ENCODE measurements at regions not wholly inside any gene's neighbourhood (a gene's known extent, or its start where the extent isn't known, plus 50 kb on each side); places are given as distances from the start of the nearest gene placed in this dataset.

DNA sequence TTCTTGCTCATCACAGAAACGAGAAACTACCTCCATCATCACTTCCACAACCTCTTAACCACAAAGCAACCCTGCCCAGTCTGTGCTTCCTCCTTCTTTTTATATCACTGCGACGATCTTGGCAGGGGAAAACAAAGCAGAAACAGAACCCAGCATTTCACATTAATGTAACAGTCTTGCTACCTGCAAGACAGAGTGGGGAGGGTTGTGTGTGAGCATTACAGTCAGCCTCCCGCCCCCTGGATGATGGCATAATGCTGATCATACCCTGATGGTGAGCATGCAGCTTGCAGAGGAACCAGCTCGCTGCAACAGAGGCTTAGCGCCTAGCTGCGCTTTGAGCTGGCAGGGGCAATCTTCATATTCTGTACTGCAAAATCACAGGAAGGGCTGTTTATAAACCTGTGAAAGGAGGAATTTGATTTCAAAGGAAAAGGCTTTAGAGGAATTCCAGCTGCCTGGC is 376.1 kb downstream of the IRS1 start:
- peak; percentile 45 for DNase-seq

DNA sequence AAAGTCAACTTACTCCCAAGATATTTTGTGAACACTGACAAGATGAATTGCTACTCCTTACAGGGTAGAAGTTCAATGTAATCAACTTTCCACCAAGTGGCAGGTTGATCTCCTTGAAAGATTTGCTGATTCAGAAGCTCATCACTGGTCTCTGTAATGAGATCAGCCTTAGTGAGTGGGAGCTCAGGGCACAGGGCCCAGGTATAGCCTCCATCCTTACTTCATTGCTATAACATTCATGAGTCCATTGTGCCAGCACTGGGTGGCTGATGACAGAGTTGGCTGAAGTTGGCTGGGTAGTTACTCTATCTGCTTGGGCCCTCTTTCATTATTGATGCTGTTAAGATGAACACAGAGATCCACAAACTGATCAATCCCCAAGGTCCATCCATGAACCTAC is 379.0 kb downstream of the IRS1 start:
- no peak for DNase-seq

DNA sequence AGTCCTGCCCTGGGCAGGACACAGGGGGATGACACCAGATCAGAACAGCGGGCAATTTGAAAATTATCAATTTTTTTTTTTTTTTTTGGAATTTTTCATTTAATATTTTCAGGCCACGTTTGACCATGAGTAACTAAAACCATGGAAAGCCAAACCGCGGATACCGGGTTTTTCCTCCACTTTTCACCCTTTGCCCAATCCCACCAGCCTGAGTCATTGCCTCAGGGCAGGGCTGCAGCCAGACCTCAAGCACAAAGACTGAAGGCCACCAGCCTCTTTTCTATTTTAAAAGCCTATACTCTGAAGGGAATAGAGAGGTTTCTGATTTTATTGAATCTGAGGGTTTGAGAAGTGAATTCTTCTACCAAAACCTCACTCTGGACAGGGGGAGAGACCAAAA is 381.1 kb downstream of the IRS1 start:
- no peak for DNase-seq

DNA sequence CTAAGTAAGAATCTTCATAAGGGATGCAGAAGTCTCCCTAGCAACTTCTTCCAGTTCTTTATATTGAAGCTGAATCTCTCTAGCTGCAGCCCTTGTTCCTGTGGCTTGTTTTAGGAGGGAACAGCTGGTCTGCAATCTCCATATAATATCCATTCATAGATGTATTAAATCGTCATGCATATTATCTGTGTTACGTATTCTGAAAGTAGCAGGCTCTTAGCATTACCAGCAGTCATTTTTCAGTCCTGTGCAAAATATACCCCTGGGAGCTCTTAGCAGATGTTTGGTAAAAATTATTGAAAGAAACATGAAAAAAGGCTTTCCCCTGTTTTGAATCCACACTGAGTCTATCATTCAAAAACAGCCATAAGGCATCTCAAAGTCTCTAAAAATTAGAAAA is 385.3 kb downstream of the IRS1 start:
- DNase-seq, result no peak

DNA sequence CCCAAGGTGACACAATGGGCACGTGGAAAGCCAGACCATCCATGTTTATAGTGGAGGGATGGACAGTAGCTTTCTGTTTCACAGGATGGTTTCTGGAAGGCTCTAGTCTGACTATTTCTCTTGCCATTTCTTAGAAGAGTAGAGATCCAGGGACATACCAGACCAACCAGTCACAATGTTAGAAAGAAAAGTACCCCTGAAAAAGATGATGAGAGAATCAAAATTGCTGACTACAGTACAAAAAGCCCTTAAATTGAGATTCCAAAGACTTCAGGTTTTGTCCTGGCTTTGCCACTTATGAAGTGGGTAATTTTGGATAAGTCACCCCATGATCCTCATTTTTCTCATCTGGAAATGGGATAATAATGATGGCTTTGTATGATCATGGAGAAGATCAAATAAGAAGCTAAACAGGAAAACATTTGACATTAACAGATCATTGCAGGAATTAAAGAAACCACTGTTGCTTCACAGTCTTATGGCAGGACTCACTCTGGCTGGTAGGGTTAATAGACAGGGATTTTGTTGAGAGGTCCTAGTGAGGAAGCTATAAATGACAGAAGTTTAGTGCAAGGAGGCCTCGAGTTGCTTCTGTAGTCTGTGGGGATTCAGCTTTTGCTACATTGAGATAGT is 386.0 kb downstream of the IRS1 start:
- DNase-seq, result no peak

DNA sequence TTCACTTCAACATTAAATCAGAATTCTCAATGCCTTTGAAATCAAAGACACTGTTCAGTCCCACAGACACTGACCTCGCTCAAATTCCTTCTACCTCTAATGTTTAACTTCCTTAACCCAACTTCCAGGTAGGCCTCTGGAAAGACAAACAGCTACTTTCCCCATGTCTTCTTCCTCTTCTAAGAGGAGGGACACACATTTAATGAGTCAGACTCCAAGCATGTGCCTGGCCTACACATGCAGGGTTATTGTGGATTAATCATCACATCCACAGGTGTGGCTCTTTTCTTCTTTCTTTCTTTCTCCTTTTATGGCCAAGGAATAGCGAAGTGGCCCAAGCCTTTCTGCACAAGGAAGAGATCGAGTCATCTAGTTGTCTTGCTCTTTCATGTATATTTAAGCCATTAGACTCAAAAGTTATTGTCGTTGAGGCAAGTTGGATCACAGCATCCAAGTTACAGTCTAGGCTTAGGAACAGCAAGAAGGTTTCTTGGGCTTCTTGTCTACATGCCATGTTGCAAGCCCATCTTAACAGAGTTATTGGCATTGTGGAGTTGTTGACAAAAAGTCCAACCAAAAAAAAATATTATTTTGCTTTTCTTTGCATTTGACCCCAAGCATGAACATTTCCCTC is 387.8 kb downstream of the IRS1 start:
- DNase-seq, result no peak

DNA sequence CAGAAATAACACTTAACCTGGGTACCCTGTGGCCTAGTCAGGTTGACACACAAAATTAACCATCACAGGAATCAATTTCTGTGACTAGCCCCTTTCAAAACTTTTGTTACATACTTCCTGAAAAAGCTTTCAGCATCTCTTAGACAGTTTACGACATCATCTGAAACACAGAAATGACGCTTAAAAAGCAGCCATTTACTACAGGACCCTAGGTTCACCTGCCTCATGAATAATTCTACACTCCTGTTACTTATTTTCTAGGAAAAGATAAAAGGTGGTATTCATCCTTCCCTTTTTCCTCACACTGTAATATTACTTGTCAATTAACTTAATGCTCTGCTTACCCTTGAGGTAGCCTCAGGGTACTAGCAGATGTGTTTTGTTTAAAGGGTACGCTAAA is 388.4 kb downstream of the IRS1 start:
- DNase-seq, result no peak

DNA sequence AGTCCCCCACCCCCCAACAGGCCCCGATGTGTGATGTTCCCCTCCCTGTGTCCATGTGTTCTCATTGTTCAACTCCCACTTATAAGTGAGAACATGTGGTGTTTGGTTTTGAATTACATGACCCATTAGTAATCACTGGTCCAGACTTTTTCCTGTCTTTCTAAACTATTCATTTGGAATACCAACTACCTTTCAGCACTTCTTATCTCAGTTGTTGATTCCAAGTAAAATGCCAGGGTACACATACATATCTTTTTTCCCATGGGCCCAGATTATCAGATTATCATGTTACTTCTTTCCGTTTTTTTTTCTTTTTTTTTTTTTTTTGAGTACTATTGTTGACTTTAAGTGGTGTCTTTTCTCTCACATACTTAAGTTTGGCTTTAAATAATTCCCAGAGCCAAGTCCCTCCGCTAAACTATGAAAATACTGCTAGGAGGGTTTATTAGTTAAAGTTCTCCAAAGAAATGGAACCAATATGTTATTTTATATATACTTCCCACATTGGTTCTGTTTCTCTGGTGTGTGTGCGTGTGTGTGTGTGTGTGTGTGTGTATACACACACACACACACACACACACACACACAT is 389.3 kb downstream of the IRS1 start:
- no peak for DNase-seq

DNA sequence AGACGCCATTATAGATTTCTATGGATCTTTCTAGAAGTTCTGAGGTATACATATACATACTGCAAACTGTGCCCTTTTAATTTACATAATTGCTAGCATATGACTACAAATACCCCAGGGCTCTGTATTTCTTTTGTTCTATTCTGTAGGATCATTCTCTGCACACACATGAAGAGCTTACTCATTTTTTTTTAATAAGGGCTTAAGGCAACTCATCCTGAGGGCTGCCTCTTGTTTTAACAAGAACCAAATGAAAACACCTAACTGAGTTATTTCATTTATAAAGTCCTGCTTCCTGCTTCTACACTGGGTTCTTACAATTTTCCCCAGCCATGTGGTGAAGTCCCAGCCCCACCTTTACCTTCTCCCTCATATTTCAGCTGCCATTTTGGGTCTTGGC is 390.5 kb downstream of the IRS1 start:
- no peak for DNase-seq

DNA sequence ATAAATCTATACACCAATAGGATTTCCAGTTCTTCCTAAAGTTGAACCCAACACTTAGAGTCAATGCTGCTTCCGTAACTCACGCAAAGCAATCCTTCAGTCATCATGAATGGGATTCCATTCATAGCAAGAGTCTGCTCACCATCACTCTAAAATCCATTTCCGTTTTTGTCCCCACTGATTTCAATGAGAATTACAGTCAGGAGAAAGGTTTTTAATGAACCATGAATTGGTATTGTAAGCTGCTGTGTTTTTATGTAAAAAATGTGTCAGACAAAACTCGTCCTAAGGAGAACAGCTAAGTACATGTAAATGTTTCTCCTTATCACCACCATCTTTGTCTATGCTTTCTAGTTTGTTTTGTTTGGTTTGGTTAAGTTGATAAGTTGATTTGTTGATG is 391.5 kb downstream of the IRS1 start:
- DNase-seq, result no peak

DNA sequence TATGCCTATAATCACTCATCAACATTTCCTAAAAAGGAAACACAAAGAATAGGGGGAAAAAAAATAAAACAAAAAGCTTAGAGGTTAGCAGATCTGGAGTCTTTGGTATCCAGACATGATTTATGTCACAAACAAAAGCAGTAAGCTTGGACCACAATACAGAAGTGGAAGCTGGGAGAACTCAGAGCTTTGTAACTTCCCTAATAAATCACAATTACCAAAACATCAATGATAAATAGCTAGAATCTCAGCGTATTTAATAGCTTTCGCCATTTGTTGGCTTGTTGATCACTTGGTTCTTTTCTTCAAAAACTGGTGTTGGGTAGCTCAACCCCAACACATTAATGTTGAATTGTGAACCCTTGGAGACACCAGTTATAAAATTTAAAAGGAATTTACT is 392.5 kb downstream of the IRS1 start:
- DNase-seq, result no peak

DNA sequence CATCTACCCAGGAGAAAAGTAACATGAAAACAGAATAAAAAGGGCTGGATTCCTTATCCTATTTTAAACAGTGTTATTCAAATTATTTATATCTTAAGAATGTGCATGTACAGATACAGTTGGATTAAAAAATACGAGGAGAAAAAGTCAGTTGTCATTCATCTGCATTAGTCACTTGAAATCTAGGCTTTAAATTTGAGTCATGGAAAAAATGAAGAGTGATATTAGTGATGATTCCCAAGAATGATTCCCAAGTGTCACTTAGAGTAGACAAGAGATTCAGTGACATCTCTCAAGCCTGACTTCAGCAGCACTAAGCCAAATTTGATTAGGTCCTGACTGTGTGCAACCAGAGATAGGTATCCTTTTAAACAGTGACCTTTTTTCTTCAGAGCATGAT is 394.2 kb downstream of the IRS1 start:
- no peak for DNase-seq

DNA sequence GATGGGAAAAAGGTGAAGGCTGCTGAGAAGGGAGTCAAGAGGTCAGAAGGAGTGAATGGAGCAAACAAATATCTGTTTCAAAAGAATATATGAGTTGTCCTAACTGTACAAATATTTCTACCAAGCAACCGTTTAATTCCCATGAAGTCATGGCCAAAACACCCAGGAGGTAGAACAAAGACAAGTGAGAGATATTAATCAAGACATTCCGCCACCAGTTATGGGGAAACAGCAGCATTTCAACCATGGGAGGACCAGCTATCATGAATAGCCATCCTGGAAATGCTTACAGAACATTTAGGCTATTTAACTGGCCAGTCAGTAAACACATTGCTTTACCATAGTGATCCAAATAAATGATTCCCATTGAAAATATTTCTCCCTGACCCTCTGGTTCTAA is 396.3 kb downstream of the IRS1 start:
- DNase-seq, result no peak

DNA sequence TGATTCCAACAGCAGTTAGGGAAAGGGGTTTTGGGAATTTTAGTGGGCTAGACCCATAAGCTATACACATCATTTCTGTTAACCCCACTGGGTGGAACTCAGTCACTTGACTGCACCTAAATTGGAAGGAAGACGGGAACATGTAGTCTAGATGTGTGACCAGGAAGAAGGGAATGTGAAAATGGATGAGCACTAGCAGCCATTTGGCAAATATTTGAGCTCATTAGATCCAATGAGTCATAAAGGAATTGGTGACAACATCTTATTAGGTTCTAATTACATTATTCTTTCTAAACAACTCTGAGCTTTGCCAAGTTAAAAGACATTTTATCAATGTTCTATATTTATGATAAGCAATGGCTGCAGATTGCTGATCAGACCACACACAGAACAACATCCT is 400.6 kb downstream of the IRS1 start:
- no peak for DNase-seq

DNA sequence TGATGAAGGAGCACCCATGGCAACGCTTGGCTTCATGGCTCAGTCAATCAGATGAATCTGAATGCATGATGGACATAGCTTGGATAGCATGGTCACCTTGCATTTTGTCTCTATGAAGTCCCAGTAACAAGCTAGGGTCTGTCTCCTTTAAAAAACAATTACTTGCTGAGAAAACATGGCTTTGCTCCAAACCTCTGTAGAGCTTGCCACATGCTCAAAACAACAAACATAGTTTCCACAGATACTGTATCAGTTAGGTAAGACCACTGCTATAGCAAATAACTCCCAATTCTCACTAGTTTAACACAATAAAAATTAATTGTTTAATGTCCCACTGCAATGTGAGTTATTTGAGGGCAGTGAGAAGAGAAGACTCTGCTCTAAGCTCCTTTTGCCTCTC is 401.0 kb downstream of the IRS1 start:
- no peak for DNase-seq

DNA sequence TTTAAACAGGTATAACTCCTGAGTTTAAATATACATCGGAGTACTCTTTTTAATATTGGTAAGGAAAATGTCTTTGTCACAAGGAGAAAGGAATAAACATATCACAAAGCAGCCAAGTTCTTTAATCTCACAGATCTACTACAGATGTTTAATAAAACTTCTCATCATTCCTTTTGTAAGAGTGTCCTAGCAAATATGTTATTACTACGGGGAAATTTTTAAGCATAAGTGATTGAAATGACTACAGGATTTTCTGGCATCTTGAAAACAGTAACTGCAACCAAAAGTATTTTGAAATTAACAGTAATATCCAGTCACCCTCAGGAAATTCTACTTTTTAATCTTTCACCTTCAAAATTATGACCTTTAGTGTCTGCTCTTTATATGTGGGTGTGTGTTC is 403.1 kb downstream of the IRS1 start:
- no peak for DNase-seq

DNA sequence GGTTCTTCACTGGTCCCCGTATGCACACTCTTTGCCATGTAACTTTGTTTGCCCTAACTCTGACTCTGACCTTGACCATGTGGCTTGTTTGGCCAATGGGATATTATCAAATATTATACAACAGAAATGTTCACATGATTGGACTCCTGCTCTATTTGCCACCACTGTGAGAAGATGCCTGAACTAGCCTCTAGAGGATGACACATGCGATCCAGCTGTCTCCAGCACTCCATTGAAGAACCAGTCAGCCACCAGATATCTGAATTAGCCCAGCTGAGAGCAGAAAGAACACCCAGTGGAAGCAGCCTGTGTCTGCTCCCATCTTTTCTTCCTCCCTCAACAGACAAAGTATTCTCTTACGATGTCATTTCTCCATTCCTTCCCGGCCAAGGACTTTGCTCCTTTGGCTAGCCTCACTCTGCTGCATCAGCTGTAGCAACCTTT is 412.1 kb downstream of the IRS1 start:
- DNase-seq, result no peak

DNA sequence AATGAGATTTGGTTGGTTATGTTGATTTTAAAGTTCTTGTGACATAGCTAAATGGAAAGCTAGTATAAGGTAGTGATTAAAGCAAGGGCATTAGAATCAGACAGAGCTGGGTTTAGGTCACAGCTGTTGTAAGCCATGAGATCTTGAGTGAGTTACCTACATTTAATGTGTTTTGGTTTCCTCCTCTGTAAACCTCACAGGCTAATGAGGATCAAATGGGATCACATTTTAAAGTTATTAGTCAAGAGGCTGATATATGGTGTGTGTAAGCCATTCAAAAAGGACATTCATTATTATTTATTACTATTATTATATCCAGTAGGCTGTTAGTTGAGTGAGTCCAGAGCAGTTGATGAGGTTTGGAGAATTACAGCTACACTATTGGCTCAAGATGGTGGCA is 416.2 kb downstream of the IRS1 start:
- DNase-seq, result no peak

DNA sequence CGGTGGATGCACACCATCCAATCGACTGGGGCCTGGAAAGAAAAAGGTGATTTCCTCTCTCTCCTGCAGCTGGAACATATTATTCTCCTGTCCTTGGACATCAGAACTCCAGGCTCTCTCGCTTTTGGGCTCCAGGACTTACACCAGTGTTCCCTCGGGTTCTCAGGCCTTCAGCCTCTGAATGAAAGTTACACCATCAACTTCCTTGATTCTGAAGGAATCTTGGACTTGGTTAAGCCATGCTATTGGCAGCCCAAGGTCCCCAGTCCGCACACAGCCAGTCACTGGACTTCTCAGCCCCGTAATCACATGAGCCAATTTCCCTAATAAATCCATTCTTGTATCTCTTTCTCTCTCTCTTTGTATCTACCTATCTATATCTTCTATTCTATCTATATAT is 418.9 kb downstream of the IRS1 start:
- DNase-seq, result no peak

DNA sequence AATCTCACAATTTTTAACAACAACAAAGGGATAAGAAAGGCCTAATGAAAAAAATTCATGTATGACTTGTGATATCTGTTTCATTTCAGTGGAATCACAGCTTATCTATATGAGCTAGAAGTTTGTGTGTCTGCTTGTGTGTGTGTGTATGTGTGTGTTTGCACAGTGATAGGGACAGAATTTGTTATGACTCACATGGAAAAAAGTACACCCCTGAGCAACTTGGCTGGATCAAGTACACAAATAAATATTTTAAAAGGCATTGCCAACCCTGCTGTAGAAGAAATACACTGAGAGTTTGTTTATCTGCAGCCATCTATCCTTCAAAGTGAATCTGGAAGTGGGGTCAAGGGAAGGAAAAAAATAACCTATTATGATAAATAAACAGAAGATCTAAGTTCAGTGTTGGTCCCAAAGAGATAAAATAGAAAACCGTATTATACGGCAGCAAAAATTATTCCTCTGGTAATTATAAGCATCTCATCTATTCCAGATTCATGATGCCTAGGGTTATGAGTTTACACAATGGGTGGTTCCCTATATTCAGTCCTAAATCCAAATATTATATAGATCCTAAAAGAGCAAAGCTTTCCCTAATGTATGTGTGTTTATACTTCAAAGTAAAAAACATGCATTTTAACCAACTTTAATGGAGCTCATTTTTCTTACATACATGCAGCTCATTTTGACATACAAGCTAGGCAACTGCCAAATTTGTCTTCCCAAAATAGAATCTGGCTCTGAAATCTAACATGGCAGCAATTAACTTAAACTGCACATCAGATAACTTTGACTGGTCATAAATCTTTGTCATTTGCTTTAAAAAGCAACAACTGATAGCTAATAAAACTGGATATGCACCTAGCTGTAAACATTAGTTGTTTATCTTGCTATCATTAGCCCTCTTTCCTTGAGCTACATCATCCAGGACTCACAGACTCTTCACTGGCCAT is 420.6 kb downstream of the IRS1 start:
- no peak for DNase-seq

DNA sequence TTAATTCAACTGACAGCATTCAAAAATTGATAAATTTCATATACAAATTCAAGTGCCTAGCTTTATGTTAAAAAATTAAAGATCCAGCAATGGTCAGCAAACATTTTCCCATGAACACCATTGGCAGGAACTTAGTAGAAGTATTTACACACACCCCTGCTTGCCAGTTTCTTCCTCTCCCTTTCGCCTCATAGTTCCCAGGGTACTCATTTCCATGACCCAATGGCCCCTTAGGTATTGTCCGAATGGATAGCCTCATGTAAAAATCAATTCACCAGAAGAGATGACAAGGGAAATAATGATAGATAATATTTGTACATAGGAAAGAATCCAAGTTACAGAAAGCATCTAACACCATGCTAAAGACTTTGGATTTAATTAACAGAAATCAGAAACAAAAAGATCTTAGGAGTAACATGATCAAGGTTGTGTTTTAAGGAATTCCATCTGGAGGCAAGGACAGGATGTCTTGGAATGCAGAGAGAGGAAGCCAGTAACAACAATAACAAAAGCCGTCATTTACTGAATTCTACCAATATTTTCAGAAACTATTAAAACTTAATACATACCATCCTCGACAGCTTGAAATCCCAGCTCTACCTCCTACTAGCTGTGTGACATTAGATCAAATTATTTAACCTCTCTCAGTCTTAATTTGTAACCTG is 423.0 kb downstream of the IRS1 start:
- DNase-seq, result no peak

DNA sequence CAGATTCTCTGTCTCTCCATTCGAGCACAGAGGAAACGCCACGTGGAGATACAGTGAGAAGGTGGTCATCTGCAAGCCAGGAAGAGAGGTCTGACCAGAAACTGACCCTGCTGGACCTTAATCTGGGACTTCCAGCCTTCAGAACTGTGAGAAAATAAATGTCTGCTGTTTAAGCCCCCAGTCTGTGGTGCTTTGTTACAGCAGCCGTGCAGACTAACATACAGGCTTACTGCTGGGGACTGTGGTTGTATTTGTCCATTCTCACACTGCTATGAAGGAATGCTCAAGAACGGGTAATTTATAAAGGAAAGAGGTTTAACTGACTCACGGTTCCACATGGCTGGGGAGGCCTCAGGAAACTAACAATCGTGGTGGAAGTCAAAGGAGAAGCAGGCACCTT is 432.7 kb downstream of the IRS1 start:
- DNase-seq, result no peak

DNA sequence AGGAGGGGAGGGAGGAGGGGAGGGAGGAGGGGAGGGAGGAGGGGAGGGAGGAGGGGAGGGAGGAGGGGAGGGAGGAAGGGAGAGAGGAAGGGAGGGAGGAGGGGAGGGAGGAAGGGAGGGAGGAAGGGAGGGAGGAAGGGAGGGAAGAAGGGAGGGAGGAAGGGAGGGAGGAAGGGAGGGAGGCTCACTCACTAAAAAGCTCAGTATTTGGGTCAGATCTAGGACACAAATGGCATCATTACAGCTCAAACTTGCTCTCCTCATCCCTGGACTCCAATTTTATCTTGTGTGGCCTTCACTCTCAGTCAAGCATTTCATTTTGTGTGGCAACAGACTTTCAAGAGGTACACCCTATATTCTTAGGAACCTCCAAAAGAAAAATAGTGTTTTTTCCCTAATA is 435.4 kb downstream of the IRS1 start:
- no peak for DNase-seq

Data from CD4-positive, alpha-beta T cell treated with Interleukin-17A for 4 hours (primary cell).